Muscle of leg (tissue), 3 donors: ENCODE measurements at regions not wholly inside any gene's neighbourhood (a gene's known extent, or its start where the extent isn't known, plus 50 kb on each side); places are given as distances from the start of the nearest gene placed in this dataset.
A peak's percentile ranks its signal among the peaks of the same experiment; 100 is the strongest.
"Not testable (repeated sequence)": the region's sequence is repeated elsewhere in the genome, so short reads cannot be mapped to it uniquely, and the experiment has no call there.

ENCODE experiments used
- DNase-seq: peaks from one replicate; pipeline ENCODE4 v3.0.0; 2013
- H3K27ac ChIP-seq: one replicate; pipeline ENCODE4 v1.5.1; 2013; ENCODE audit warnings: mild to moderate bottlenecking, low read length, control low read depth
- H3K27me3 ChIP-seq: one replicate; pipeline ENCODE4 v1.6.1; 2013; ENCODE audit warnings: low read length; ENCODE audit not compliant: control insufficient read depth, insufficient read depth
- H3K36me3 ChIP-seq: one replicate; pipeline ENCODE4 v1.6.1; 2013; ENCODE audit warnings: low read length; ENCODE audit not compliant: control insufficient read depth, insufficient read depth
- H3K4me1 ChIP-seq: one replicate; pipeline ENCODE4 v1.6.1; 2013; ENCODE audit warnings: low read length; ENCODE audit not compliant: control insufficient read depth, insufficient read depth
- H3K4me3 ChIP-seq: one replicate; pipeline ENCODE4 v1.5.1; 2013; ENCODE audit warnings: low read length, control low read depth
- H3K9me3 ChIP-seq: replicated peaks from 2 replicates; pipeline ENCODE4 v1.6.1; 2013; ENCODE audit warnings: low read depth, low read length; ENCODE audit not compliant: control insufficient read depth
- WGBS: methylation state at CpG from one replicate; pipeline ENCODE4 v1.1.5; 2013; ENCODE audit warnings: missing lambda C conversion rate; ENCODE audit not compliant: insufficient coverage; 5-methylcytosine and 5-hydroxymethylcytosine counted together

- Histone ChIP-seq H3K27me3 (no peaks in the 10 kb centered on the region), H3K27ac (no peak overlapping the region), H3K9me3 (no peaks in the 10 kb centered on the region), H3K4me3 (no peak overlapping the region), H3K36me3 (no peaks in the 10 kb centered on the region), H3K4me1 (peaks cover 3% of the 10 kb centered on the region)
- WGBS = no CpG with 5 or more reads among the region's 2 CpGs
- DNase-seq = no peak
Measured at GRCh38 chr13:59424661-59425060, 739.1 kb downstream of the DIAPH3 start.

- H3K27ac ChIP-seq = no peak overlapping the region
- H3K27me3 ChIP-seq = no peaks in the 10 kb centered on the region
- WGBS = 78% methylated on average over 3 of the region's 4 CpGs
- DNase-seq = no peak
- no peak overlapping the region for H3K4me3 ChIP-seq
- peaks cover 3% of the 10 kb centered on the region for H3K4me1 ChIP-seq
- no peaks in the 10 kb centered on the region for H3K36me3 ChIP-seq
- no peaks in the 10 kb centered on the region for H3K9me3 ChIP-seq
Measured at GRCh38 chr13:59425211-59425741, 738.5 kb downstream of the DIAPH3 start.

GRCh38 chr13:59435024-59435423, 728.7 kb downstream of the DIAPH3 start:
- Histone ChIP-seq H3K27me3 (no peaks in the 10 kb centered on the region), H3K36me3 (no peaks in the 10 kb centered on the region), H3K9me3 (peaks cover 13% of the 10 kb centered on the region), H3K4me3 (no peak overlapping the region), H3K27ac (no peak overlapping the region), H3K4me1 (no peaks in the 10 kb centered on the region)
- no peak for DNase-seq
- no CpG with 5 or more reads among the region's 1 CpG for WGBS

- peak; percentile 31 for DNase-seq
- WGBS = no CpG with 5 or more reads among the region's 2 CpGs
- H3K9me3 ChIP-seq = peaks cover 6% of the 10 kb centered on the region
Measured at GRCh38 chr13:59437544-59438301, 726.0 kb downstream of the DIAPH3 start.

GRCh38 chr13:59439776-59440428, 723.8 kb downstream of the DIAPH3 start:
- no peak overlapping the region for H3K27ac ChIP-seq
- H3K9me3 ChIP-seq = no peaks in the 10 kb centered on the region
- no peak overlapping the region for H3K4me3 ChIP-seq
- 87% methylated on average over 21 of the region's 29 CpGs for WGBS
- H3K4me1 ChIP-seq = peaks cover 3% of the 10 kb centered on the region
- H3K27me3 ChIP-seq = no peaks in the 10 kb centered on the region
- H3K36me3 ChIP-seq = no peaks in the 10 kb centered on the region
- DNase-seq = no peak

More at GRCh38 chr13:59437544-59438301, 726.0 kb downstream of the DIAPH3 start:
- no peaks in the 10 kb centered on the region for H3K27me3 ChIP-seq
- no peaks in the 10 kb centered on the region for H3K4me1 ChIP-seq
- H3K27ac ChIP-seq = no peak overlapping the region
- no peaks in the 10 kb centered on the region for H3K36me3 ChIP-seq
- no peak overlapping the region for H3K4me3 ChIP-seq

- H3K36me3 ChIP-seq, H3K4me3 ChIP-seq, H3K9me3 ChIP-seq, H3K4me1 ChIP-seq, H3K27me3 ChIP-seq, DNase-seq, H3K27ac ChIP-seq: not testable (repeated sequence)
- WGBS = 67% methylated on average over 1 of the region's 13 CpGs
Measured at GRCh38 chr13:59441068-59441467, 722.7 kb downstream of the DIAPH3 start.

GRCh38 chr13:59441596-59442280, 722.0 kb downstream of the DIAPH3 start:
- H3K9me3 ChIP-seq = no peaks in the 10 kb centered on the region
- no peak for DNase-seq
- no peaks in the 10 kb centered on the region for H3K36me3 ChIP-seq
- peaks cover 3% of the 10 kb centered on the region for H3K4me1 ChIP-seq
- 70% methylated on average over 4 of the region's 7 CpGs for WGBS
- H3K27ac ChIP-seq = no peak overlapping the region
- no peak overlapping the region for H3K4me3 ChIP-seq
- no peaks in the 10 kb centered on the region for H3K27me3 ChIP-seq

GRCh38 chr13:59442461-59442860, 721.3 kb downstream of the DIAPH3 start:
- H3K36me3 ChIP-seq = no peaks in the 10 kb centered on the region
- no CpG with 5 or more reads among the region's 4 CpGs for WGBS
- H3K9me3 ChIP-seq = no peaks in the 10 kb centered on the region
- no peaks in the 10 kb centered on the region for H3K27me3 ChIP-seq
- H3K4me1 ChIP-seq = peaks cover 3% of the 10 kb centered on the region
- no peak overlapping the region for H3K4me3 ChIP-seq
- no peak overlapping the region for H3K27ac ChIP-seq
- no peak for DNase-seq

- H3K27me3 ChIP-seq = no peaks in the 10 kb centered on the region
- no peaks in the 10 kb centered on the region for H3K9me3 ChIP-seq
- H3K36me3 ChIP-seq = no peaks in the 10 kb centered on the region
- no CpG with 5 or more reads among the region's 6 CpGs for WGBS
- no peak overlapping the region for H3K27ac ChIP-seq
- peaks cover 3% of the 10 kb centered on the region for H3K4me1 ChIP-seq
- H3K4me3 ChIP-seq = no peak overlapping the region
- DNase-seq = peak; percentile 48
Measured at GRCh38 chr13:59442944-59443486, 720.7 kb downstream of the DIAPH3 start.
